Superior temporal gyrus (tissue), 1 donor: ENCODE measurements at regions not wholly inside any gene's neighbourhood (a gene's known extent, or its start where the extent isn't known, plus 50 kb on each side); places are given as distances from the start of the nearest gene placed in this dataset.
A peak's percentile ranks its signal among the peaks of the same experiment; 100 is the strongest.

ENCODE experiments used
- DNase-seq: peaks from one replicate; pipeline ENCODE4 v3.0.0-alpha.2; 2016; ENCODE audit errors: extremely low spot score

GRCh38 chr4:163762741-163763140, 268.3 kb downstream of the TMA16 start:
- peak; percentile 63 for DNase-seq

- DNase-seq: no peak
Observed at GRCh38 chr4:163764569-163764968, 270.1 kb downstream of the TMA16 start.

DNA sequence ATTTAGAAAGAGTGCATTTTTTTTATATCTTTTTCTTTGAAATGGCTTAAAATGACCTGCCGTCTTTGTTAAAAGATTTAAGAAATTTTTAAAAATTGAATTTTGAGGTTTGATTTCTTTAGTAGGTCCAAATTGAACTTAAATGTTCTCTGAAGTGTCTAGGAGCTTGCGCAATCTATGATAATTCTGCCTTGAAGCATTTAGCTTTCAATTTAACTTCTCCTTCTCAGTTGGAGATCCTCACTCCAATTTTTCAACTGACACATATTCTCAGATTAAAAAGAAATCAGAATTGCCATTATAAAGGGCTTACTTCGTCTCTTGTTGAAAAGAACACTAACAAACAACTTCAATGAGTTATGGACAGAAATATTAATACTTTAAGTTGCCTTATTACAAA, 273.5 kb downstream of the TMA16 start:
- DNase-seq: no peak

- DNase-seq: no peak
Observed at GRCh38 chr4:163772238-163772637, 277.7 kb downstream of the TMA16 start.

- DNase-seq: no peak
Observed at GRCh38 chr4:163773940-163774339, 279.4 kb downstream of the TMA16 start.

DNA sequence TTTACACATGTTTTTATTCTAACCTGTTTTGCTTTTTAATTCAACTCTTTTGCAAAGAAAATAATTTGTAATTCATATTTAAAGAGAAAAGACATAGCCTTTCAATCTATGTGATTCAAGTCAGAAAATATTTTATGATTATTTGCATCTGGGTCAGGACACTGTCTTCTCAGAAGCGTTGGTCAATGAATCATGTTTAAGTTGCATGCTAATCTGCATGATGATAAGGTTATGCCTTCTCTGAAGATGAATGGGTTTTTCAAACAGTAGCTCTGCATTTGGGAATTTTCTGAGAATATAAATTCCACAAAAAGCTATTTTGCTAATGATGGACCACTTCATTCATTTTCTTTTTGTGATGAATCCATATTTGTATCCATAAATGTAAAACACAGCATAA, 282.5 kb downstream of the TMA16 start:
- no peak for DNase-seq

DNA sequence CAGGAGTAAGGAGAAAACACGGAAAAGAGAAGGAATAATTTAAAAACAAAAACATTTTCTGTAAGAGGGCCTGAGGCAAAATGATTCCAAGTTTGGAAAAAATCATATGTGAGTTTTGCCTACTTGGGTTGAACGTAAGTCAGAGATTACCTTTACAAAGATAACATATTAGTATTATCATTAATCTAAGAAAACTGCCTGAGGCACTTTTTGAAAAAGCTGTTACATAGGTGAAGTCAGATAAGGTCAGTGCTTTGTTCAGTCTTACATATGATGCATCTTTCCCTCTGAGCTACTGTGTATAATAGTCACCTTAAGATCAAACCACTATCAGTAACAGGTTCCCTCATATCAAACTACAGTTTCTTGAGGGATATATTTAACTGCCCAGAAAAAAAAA, 287.2 kb downstream of the TMA16 start:
- no peak for DNase-seq

GRCh38 chr4:163790231-163790630, 295.7 kb downstream of the TMA16 start:
- no peak for DNase-seq

DNA sequence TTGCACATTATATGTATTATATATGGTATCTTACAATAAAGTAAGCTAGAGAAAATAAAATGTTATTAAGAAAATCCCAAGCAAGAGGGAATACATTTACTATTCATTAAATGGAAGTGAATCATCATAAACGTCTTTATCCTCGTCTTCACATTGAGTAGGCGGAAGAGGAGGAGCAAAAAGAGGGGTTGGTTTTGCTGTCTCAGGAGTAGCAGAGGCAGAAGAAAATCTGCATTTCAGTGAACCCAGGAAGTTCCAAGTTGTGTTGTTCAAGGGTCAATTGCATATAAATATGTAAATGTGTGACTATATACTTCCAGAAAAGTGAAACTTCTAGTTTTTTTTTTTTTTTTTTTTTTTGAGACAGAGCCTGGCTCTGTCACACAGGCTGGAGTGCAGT, 301.4 kb downstream of the TMA16 start:
- DNase-seq: no peak

GRCh38 chr4:163804001-163804400, 309.5 kb downstream of the TMA16 start:
- DNase-seq: no peak

DNA sequence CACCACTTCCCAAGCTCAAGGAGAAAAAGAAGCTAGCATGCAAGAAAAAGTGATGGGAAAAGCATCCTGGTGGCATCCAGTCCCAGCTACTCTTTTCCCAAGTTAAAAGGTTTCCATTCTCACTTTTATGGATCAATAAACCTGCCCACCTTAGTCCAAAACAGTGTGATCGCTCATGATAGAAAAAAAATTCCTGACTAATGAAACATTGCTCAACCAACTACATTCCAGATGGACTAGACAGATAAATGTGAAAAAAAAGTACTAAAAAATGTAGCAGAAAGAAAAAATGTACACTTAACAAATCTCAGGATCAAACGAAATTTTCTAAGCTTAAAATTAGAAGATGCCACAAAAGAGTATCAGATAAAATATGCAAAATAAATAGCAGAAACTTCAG, 312.2 kb downstream of the TMA16 start:
- no peak for DNase-seq

GRCh38 chr4:163808011-163808410, 313.5 kb downstream of the TMA16 start:
- no peak for DNase-seq

- no peak for DNase-seq
Observed at GRCh38 chr4:163810755-163811154, 316.3 kb downstream of the TMA16 start.

DNA sequence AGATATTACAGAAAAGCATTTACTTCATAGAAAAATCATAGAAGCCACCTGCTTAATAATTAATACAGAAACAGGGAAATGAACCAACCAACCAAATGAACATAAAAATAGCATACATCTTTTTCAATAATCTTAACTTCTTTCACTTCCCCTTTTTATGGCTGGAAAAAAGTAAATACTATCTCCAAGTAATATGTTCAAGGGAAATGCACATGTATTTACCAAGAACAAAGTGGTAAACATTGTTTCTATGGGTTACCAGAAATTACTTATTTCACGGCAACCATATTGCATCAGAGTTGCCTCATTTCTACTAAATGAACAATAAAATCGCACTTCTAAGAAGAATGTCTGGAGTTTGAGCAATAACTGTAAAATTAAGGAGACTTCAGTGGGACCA, 321.3 kb downstream of the TMA16 start:
- DNase-seq: no peak

DNA sequence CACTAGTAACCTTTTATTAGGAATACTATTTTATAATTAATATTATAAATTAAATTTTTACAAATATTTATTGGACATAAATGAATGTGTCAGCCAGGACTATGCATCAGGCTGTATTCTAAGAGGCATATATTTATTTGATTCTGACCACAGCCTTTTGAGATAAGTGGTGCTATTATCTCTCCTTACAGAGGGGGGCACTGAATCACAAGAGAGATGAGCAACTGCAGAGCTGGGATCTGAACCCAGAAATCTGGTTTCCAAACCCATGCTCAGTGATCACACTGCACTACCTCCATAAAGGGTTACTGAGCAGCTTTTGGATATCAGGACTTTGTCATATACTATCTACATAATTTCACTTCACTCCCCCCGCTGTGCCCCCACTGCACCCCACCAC, 322.0 kb downstream of the TMA16 start:
- DNase-seq: no peak

GRCh38 chr4:163818673-163819072, 324.2 kb downstream of the TMA16 start:
- DNase-seq: no peak

- peak; percentile 22 for DNase-seq
Observed at GRCh38 chr4:163833669-163834068, 339.2 kb downstream of the TMA16 start.

DNA sequence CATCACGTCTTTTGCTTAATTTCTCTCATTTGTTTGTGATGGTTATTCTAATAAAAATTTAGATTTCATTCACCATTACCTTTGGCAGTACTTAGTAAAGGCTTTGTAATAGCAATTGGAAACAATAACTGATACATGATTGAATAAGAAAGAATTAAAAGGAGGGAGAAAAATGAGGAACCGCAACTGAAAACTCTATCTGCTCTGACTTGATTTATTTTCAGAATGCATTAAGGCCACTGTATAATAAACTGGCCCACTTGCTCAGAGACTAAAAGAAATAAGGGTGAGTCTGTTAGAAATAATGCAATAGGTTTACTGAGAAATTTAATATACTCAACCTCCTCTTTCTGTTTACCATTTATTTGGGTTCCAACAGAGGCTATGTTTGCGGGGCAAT, 351.5 kb downstream of the TMA16 start:
- no peak for DNase-seq

DNA sequence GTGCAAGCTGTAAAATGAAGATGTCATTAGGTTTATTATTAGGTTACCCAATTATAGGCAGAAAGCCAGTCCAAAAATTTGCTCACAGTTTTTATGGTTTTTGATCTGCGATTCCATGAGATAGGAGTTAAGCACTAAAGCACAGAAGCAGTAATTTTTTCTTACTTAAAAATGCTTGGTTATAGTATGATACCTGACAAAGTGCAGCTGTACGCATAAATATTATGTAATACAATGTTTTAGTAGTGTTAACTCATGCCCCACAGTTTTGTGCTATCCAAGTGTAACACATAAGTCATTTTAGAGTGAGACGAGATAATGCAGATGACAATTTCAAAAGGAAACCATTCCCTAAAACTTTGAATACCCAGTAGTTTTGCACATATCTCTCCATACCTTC, 357.8 kb downstream of the TMA16 start:
- no peak for DNase-seq

DNA sequence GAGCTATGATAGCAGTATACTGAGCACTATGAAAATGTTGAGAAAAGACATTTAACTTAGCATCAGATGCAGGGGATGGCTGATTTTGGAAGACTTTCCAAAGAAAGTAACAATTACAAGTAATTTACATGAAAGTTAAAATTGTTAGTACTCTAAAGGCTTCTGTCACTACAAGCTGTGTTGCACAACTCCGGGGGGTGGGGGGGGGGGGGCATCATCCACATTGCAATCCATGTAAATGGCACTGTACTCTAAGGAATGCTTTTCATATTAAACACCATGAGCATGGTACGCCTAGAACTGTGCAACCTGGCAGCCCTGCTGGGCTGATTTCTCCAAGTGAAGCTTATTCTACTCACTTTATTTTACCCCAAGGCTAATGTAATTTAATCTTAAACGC, 363.4 kb downstream of the TMA16 start:
- no peak for DNase-seq

DNA sequence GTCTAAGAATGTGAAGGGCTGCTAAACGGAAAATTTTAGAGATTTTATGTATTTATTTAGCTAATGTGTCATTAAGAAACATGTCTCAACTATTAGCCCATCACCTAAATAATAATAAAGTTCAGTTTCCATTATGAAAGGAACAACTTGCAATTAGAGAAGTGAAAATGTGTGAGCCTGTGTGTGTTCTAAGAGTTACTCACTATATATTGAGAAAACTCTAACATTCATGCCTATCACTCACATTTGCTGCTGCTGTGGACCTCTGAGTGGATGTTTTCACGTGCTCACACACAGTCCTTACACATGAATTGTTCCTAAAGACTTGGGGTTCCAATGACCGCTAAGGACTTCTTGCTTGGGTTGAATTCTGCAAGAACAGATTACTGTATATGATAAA, 364.0 kb downstream of the TMA16 start:
- no peak for DNase-seq

GRCh38 chr4:163863082-163863481, 368.6 kb downstream of the TMA16 start:
- no peak for DNase-seq

- DNase-seq: no peak
Observed at GRCh38 chr4:163865010-163865409, 370.5 kb downstream of the TMA16 start.

DNA sequence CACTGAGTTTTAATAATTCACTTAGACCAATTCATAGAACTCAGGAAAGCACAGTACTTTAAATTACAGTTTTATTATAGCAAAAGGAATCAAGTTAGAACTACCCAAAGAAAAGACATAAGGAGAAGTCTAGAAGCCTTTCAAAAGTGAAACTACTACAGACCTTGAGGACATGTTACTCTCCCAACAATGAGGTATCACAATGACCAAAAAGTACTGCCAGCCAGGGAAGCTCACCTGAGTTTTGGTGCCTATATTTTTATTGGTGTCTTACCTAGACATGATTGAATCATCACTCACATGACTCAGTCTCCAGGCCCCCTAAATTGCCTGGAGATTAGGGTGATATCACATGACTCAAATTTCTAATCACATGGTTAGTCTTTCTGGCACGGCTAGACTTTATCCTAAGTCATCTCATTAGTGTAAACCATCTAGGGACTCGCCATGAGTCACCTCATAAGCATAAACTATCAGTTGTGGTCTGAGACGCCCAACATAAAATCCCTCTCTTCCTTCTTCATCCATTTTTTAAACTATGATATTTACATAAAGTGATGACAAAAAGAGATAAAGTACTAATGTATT, 372.3 kb downstream of the TMA16 start:
- DNase-seq: no peak

- DNase-seq: no peak
Observed at GRCh38 chr4:163868445-163868844, 374.0 kb downstream of the TMA16 start.
